PC-9 (cell line): ENCODE measurements at regions not wholly inside any gene's neighbourhood (a gene's known extent, or its start where the extent isn't known, plus 50 kb on each side); places are given as distances from the start of the nearest gene placed in this dataset.

Source experiments
- CTCF ChIP-seq: fragments of 200-600 bp; sonication (generic); conservative IDR thresholded peaks from 2 replicates; pipeline ENCODE4 v1.6.1; 2017; ENCODE audit warnings: mixed run types, antibody characterized with exemption, mild to moderate bottlenecking, moderate library complexity
- EZH2 ChIP-seq: fragments of 200-600 bp; sonication (generic); IDR thresholded peaks from 2 replicates; pipeline ENCODE4 v1.8.0; 2017; ENCODE audit warnings: antibody characterized with exemption, low read depth

GRCh38 chr5:74394528-74394915 lies 246.0 kb downstream of the ENC1 start:
- TF ChIP-seq EZH2 (no peak), CTCF (no peak)
